Tibial nerve (tissue), 4 donors: ENCODE measurements at regions not wholly inside any gene's neighbourhood (a gene's known extent, or its start where the extent isn't known, plus 50 kb on each side); places are given as distances from the start of the nearest gene placed in this dataset.

Experiments
- DNase-seq, 2 donors: peaks; one replicate each; pipeline ENCODE4 v3.0.0-alpha.2; 2019; ENCODE audit warnings: low spot score in 2 of 2
- H3K27ac ChIP-seq, 4 donors: fragments of 200-600 bp; sonication (generic) in 3 of 4; one replicate each; pipeline ENCODE4 v1.5.1; 2017 to 2019; ENCODE audit warnings: mild to moderate bottlenecking in 1 of 4
- H3K27me3 ChIP-seq, 2 donors: fragments of 200-600 bp; sonication (generic) in 1 of 2; one replicate each; pipeline versions ENCODE4 v1.5.1 to v1.6.0; 2017 to 2019
- H3K36me3 ChIP-seq, 3 donors: fragments of 200-600 bp; sonication (generic); one replicate each; pipeline ENCODE4 v1.5.1; 2018 to 2019
- H3K4me1 ChIP-seq, 4 donors: fragments of 200-600 bp; sonication (generic) in 3 of 4; one replicate each; pipeline ENCODE4 v1.5.1; 2017 to 2019
- H3K4me3 ChIP-seq, 4 donors: fragments of 200-600 bp; sonication (generic) in 3 of 4; one replicate each; pipeline ENCODE4 v1.5.1; 2017 to 2019; ENCODE audit warnings: mild to moderate bottlenecking in 1 of 4, moderate library complexity in 1 of 4
- H3K9me3 ChIP-seq, 4 donors: fragments of 200-600 bp; sonication (generic) in 3 of 4; one replicate each; pipeline ENCODE4 v1.5.1; 2017 to 2019
- EP300 ChIP-seq, 2 donors: sonication (generic); formaldehyde crosslinking; IDR thresholded peaks; one replicate each; pipeline ENCODE4 v1.6.1; 2017; ENCODE audit warnings: antibody characterized with exemption in 2 of 2, mild to moderate bottlenecking in 1 of 2
- POLR2A ChIP-seq, 2 donors: fragments of 450-650 bp; IDR thresholded peaks; one replicate each; pipeline ENCODE4 v1.6.1; 2017; ENCODE audit warnings: antibody characterized with exemption in 2 of 2, mild to moderate bottlenecking in 2 of 2, moderate library complexity in 2 of 2
- WGBS, 2 donors: methylation state at CpG; one replicate each; pipeline ENCODE4 v1.1.5; 2018; 5-methylcytosine and 5-hydroxymethylcytosine counted together
- TF ChIP-seq, protein P1 (sequence below), 5 experiments: fragments of 200-600 bp in 3 of 5; fragments of 450-650 bp in 2 of 5; sonication (generic) in 3 of 5; IDR thresholded peaks; one replicate each; pipeline ENCODE4 v1.5.1; 2016 to 2019; ENCODE audit warnings: antibody characterized with exemption in 5 of 5, mild to moderate bottlenecking in 3 of 5, moderate library complexity in 2 of 5

DNA sequence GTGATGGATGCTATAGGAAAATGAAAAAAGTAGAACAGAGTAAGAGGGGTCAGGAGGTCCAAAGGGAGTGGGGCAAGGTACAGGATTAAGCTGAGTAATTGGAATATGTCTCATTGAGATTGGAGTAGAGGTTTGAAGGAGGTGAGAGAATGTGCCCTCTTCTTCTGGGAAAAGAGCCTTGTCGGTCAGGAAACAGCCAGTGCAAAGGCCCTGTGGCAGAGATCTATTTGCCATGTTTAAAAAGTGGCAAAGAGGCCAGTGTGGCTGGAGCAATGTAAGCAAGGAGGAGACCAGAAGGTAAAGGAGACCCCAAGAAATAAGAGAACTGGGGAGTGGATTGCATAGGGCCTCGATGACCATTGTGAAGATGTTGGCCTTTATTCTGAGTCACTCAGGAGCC is 706.5 kb downstream of the MED13L start:
- TF ChIP-seq POLR2A (IDR thresholded peaks at IDR 0.05) = no peak
- TF ChIP-seq EP300 (IDR thresholded peaks at IDR 0.05) = no peak
- TF ChIP-seq, protein P1, sequence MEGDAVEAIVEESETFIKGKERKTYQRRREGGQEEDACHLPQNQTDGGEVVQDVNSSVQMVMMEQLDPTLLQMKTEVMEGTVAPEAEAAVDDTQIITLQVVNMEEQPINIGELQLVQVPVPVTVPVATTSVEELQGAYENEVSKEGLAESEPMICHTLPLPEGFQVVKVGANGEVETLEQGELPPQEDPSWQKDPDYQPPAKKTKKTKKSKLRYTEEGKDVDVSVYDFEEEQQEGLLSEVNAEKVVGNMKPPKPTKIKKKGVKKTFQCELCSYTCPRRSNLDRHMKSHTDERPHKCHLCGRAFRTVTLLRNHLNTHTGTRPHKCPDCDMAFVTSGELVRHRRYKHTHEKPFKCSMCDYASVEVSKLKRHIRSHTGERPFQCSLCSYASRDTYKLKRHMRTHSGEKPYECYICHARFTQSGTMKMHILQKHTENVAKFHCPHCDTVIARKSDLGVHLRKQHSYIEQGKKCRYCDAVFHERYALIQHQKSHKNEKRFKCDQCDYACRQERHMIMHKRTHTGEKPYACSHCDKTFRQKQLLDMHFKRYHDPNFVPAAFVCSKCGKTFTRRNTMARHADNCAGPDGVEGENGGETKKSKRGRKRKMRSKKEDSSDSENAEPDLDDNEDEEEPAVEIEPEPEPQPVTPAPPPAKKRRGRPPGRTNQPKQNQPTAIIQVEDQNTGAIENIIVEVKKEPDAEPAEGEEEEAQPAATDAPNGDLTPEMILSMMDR (IDR thresholded peaks at IDR 0.05) = no peak
- 89 to 98% methylated on average over 2 of the region's 2 CpGs for WGBS, 2 donors
- no peak overlapping the region for H3K4me3 ChIP-seq
- no peaks in the 10 kb centered on the region for H3K4me1 ChIP-seq
- H3K36me3 ChIP-seq = no peaks in the 10 kb centered on the region
- H3K9me3 ChIP-seq = no peaks in the 10 kb centered on the region
- no peak for DNase-seq
- H3K27ac ChIP-seq = no peak overlapping the region
- H3K27me3 ChIP-seq = no peaks in the 10 kb centered on the region

- H3K27me3 ChIP-seq = no peaks in the 10 kb centered on the region
- no peak for DNase-seq
- no peak overlapping the region for H3K27ac ChIP-seq
- peak overlapping the region in 1 of 4 donors; percentile 26 for H3K4me3 ChIP-seq
- H3K4me1 ChIP-seq = no peaks in the 10 kb centered on the region
- 36 to 50% methylated on average over 27 of the region's 27 CpGs for WGBS, 2 donors
- H3K9me3 ChIP-seq = no peaks in the 10 kb centered on the region
- H3K36me3 ChIP-seq = no peaks in the 10 kb centered on the region
- TF ChIP-seq EP300 (IDR thresholded peaks at IDR 0.05) = no peak
- TF ChIP-seq, protein P1 (IDR thresholded peaks at IDR 0.05) = no peak
- no peak for TF ChIP-seq POLR2A (IDR thresholded peaks at IDR 0.05)
Observed at GRCh38 chr12:115570069-115570777, 707.3 kb downstream of the MED13L start.

GRCh38 chr12:115569345-115570068 is 708.0 kb downstream of the MED13L start:
- Histone ChIP-seq H3K27ac (no peak overlapping the region), H3K27me3 (no peaks in the 10 kb centered on the region), H3K9me3 (no peaks in the 10 kb centered on the region), H3K36me3 (no peaks in the 10 kb centered on the region), H3K4me1 (no peaks in the 10 kb centered on the region), H3K4me3 (peak overlapping the region in 1 of 4 donors; percentile 26)
- no peak for DNase-seq
- TF ChIP-seq EP300 (IDR thresholded peaks at IDR 0.05) = no peak
- TF ChIP-seq POLR2A (IDR thresholded peaks at IDR 0.05) = no peak
- TF ChIP-seq, protein P1 (IDR thresholded peaks at IDR 0.05) = no peak
- WGBS, 2 donors = 54 to 62% methylated on average over 9 of the region's 9 CpGs

GRCh38 chr12:115558281-115558680 is 719.2 kb downstream of the MED13L start:
- H3K36me3 ChIP-seq = no peaks in the 10 kb centered on the region
- H3K4me3 ChIP-seq = no peak overlapping the region
- peaks cover 0 to 12% (median 0%) of the 10 kb centered on the region in 4 donors for H3K9me3 ChIP-seq
- H3K27me3 ChIP-seq = no peaks in the 10 kb centered on the region
- DNase-seq = no peak
- TF ChIP-seq EP300 (IDR thresholded peaks at IDR 0.05) = no peak
- TF ChIP-seq POLR2A (IDR thresholded peaks at IDR 0.05) = no peak
- TF ChIP-seq, protein P1 (IDR thresholded peaks at IDR 0.05) = no peak
- no peaks in the 10 kb centered on the region for H3K4me1 ChIP-seq
- H3K27ac ChIP-seq = no peak overlapping the region
- WGBS, 2 donors = 74 to 75% methylated on average over 5 of the region's 5 CpGs

GRCh38 chr12:115553622-115554021 is 723.9 kb downstream of the MED13L start:
- TF ChIP-seq POLR2A (IDR thresholded peaks at IDR 0.05) (no peak), EP300 (IDR thresholded peaks at IDR 0.05) (no peak)
- TF ChIP-seq, protein P1 (IDR thresholded peaks at IDR 0.05) = no peak
- Histone ChIP-seq H3K36me3 (no peaks in the 10 kb centered on the region), H3K4me3 (no peak overlapping the region), H3K4me1 (no peaks in the 10 kb centered on the region), H3K27ac (no peak overlapping the region), H3K9me3 (peaks cover 0 to 12% (median 0%) of the 10 kb centered on the region in 4 donors), H3K27me3 (no peaks in the 10 kb centered on the region)
- no peak for DNase-seq
- 53 to 55% methylated on average over 4 of the region's 4 CpGs for WGBS, 2 donors
